Thyroid gland (tissue), 4 donors: ENCODE measurements at regions not wholly inside any gene's neighbourhood (a gene's known extent, or its start where the extent isn't known, plus 50 kb on each side); places are given as distances from the start of the nearest gene placed in this dataset.
"Not testable (repeated sequence)": the region's sequence is repeated elsewhere in the genome, so short reads cannot be mapped to it uniquely, and the experiment has no call there.

Source experiments
- DNase-seq, 2 donors: peaks; one replicate each; pipeline ENCODE4 v3.0.0-alpha.2; 2019
- H3K27ac ChIP-seq, 3 donors: fragments of 200-600 bp; sonication (generic); 1 replicate in 2 of 3; 2 replicates in 1 of 3; pipeline ENCODE4 v1.5.1; 2016 to 2019; ENCODE audit warnings: mild to moderate bottlenecking in 1 of 3, moderate library complexity in 1 of 3
- H3K27me3 ChIP-seq: fragments of 200-600 bp; sonication (generic); one replicate; pipeline ENCODE4 v1.5.1; 2019
- H3K36me3 ChIP-seq, 2 donors: fragments of 200-600 bp; sonication (generic); one replicate each; pipeline ENCODE4 v1.5.1; 2016 to 2019
- H3K4me1 ChIP-seq, 2 donors: fragments of 200-600 bp; sonication (generic); one replicate each; pipeline ENCODE4 v1.5.1; 2017 to 2019
- H3K4me3 ChIP-seq, 3 donors: fragments of 200-600 bp; sonication (generic); replicated peaks in 1 of 3; 1 replicate in 2 of 3; 2 replicates in 1 of 3; pipeline ENCODE4 v1.5.1; 2016; ENCODE audit warnings: mild to moderate bottlenecking in 1 of 3
- H3K9me3 ChIP-seq: fragments of 200-600 bp; sonication (generic); one replicate; pipeline ENCODE4 v1.5.1; 2017
- POLR2A ChIP-seq, 2 donors: fragments of 450-650 bp; IDR thresholded peaks; one replicate each; pipeline ENCODE4 v1.6.1; 2017; ENCODE audit warnings: antibody characterized with exemption in 2 of 2, mild to moderate bottlenecking in 2 of 2, moderate library complexity in 1 of 2
- WGBS, 2 donors: methylation state at CpG; one replicate each; pipeline ENCODE4 v1.1.5; 2017; 5-methylcytosine and 5-hydroxymethylcytosine counted together
- intact Hi-C: fragments of 100-400 bp; cut with DNase I; formaldehyde crosslinking; loops from one replicate; pipeline ENCODE4 v1.15.1; 2023
- TF ChIP-seq, protein P1 (sequence below), 6 experiments: fragments of 200-600 bp in 3 of 6; fragments of 450-650 bp in 3 of 6; sonication (generic) in 3 of 6; IDR thresholded peaks; one replicate each; pipeline ENCODE4 v1.5.1; 2016 to 2019; ENCODE audit warnings: antibody characterized with exemption in 6 of 6, mild to moderate bottlenecking in 2 of 6, inconsistent platforms in 1 of 6, moderate library complexity in 1 of 6

DNA sequence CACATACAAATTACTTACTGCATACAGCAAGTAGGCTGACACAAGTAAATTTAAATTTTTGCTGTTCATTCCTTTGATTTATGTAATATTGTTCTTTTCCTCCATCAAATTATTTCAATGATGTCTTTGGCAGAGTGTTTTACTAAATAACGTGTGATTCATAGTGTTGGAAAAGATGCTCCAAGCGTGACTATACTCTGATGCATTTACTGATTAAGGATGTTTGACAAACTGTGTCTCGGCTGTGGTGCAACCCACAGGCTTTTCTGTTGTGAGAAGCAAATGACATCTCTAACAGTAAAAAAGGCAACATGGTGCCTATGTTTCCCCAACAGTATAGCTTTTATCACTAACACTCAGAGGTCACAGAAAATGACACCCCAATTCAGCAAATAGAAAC is 540.9 kb downstream of the PPP4R3C start:
- DNase-seq = no peak
- intact Hi-C loops = no loop called here
- no peaks in the 10 kb centered on the region for H3K4me1 ChIP-seq
- TF ChIP-seq, protein P1, sequence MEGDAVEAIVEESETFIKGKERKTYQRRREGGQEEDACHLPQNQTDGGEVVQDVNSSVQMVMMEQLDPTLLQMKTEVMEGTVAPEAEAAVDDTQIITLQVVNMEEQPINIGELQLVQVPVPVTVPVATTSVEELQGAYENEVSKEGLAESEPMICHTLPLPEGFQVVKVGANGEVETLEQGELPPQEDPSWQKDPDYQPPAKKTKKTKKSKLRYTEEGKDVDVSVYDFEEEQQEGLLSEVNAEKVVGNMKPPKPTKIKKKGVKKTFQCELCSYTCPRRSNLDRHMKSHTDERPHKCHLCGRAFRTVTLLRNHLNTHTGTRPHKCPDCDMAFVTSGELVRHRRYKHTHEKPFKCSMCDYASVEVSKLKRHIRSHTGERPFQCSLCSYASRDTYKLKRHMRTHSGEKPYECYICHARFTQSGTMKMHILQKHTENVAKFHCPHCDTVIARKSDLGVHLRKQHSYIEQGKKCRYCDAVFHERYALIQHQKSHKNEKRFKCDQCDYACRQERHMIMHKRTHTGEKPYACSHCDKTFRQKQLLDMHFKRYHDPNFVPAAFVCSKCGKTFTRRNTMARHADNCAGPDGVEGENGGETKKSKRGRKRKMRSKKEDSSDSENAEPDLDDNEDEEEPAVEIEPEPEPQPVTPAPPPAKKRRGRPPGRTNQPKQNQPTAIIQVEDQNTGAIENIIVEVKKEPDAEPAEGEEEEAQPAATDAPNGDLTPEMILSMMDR (IDR thresholded peaks at IDR 0.05) = no peak
- TF ChIP-seq POLR2A (IDR thresholded peaks at IDR 0.05) = no peak
- H3K36me3 ChIP-seq = no peaks in the 10 kb centered on the region
- no peaks in the 10 kb centered on the region for H3K9me3 ChIP-seq
- WGBS, 2 donors = 74 to 95% methylated on average over 3 of the region's 3 CpGs
- H3K4me3 ChIP-seq = no peak overlapping the region
- no peak overlapping the region for H3K27ac ChIP-seq
- H3K27me3 ChIP-seq = no peaks in the 10 kb centered on the region

DNA sequence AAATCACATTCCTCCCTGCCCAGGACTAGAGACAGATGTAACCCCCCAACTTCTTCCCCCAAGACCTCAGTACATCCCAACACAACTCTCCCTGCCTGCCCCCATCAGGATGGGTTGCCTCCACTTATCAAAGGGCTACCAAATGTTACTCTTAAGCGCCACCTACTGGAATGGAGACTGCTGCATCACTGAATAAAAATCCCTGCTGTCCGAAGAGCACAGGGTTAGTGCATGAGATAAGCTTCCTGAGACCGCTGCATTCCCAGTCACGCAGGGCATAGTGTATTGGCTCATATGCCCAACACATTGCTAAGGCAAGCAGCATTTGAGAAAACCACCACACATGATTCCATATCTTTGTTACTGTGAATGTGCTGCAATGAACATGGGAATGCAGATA is 544.5 kb downstream of the PPP4R3C start:
- no peak for DNase-seq
- intact Hi-C loops = no loop called here
- 80% methylated on average over 2 of the region's 4 CpGs; no CpG with 5 or more reads in 1 of the 2 donors for WGBS, 2 donors

DNA sequence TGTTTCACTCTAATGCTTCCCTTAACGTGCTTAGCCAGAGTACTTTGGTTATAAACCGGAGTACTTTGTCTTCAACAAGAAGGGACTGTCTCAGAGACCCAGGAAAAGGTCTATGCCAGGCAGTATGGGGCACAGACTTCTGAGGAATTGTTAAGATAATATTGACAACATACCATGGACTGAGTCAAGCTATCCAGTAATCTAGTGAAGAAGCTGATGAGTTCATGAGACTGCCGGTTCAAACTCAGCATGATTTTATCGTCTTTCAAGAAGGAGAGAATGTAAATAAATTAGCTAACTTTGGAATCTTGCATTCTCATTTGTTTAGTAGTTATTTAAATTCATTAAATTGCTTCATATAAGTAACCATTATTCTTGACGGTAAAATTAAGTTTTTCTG is 546.1 kb downstream of the PPP4R3C start:
- TF ChIP-seq, protein P1 (IDR thresholded peaks at IDR 0.05) = no peak
- TF ChIP-seq POLR2A (IDR thresholded peaks at IDR 0.05) = no peak
- intact Hi-C loops = no loop called here
- Histone ChIP-seq H3K9me3 (no peaks in the 10 kb centered on the region), H3K4me3 (no peak overlapping the region), H3K4me1 (no peaks in the 10 kb centered on the region), H3K27me3 (no peaks in the 10 kb centered on the region), H3K36me3 (no peaks in the 10 kb centered on the region), H3K27ac (no peak overlapping the region)
- WGBS, 2 donors = 74 to 75% methylated on average over 5 of the region's 5 CpGs
- no peak for DNase-seq

More for the DNA sequence above, 544.5 kb downstream of the PPP4R3C start:
- TF ChIP-seq POLR2A (IDR thresholded peaks at IDR 0.05) = no peak
- TF ChIP-seq, protein P1 (IDR thresholded peaks at IDR 0.05) = no peak
- Histone ChIP-seq H3K27ac (no peak overlapping the region), H3K36me3 (no peaks in the 10 kb centered on the region), H3K4me1 (no peaks in the 10 kb centered on the region), H3K4me3 (no peak overlapping the region), H3K9me3 (no peaks in the 10 kb centered on the region), H3K27me3 (no peaks in the 10 kb centered on the region)

DNA sequence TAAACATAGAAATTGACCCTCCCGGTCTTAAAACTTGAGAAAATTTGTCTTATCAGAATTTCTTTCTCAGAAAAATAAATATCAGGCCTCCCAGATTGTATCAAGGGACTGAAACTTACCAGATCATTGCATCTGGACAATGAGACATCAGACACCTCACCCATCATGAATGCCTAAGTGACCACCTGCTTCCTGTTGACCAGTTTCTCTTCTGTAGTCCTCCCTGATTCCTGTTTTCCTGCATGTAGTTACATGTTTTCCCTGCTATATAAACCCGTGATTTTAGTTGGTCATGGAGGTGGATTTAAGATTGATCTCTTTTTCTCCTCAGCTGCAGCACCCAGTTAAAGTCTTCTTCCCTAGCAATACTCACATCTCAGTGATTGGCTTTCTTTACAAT is 548.1 kb downstream of the PPP4R3C start:
- no peaks in the 10 kb centered on the region for H3K4me1 ChIP-seq
- 68 to 82% methylated on average over 2 of the region's 2 CpGs for WGBS, 2 donors
- H3K27ac ChIP-seq = no peak overlapping the region
- H3K27me3 ChIP-seq = no peaks in the 10 kb centered on the region
- H3K4me3 ChIP-seq = no peak overlapping the region
- intact Hi-C loops = no loop called here
- TF ChIP-seq POLR2A (IDR thresholded peaks at IDR 0.05) = no peak
- TF ChIP-seq, protein P1 (IDR thresholded peaks at IDR 0.05) = no peak
- no peaks in the 10 kb centered on the region for H3K9me3 ChIP-seq
- no peak for DNase-seq
- H3K36me3 ChIP-seq = no peaks in the 10 kb centered on the region

DNA sequence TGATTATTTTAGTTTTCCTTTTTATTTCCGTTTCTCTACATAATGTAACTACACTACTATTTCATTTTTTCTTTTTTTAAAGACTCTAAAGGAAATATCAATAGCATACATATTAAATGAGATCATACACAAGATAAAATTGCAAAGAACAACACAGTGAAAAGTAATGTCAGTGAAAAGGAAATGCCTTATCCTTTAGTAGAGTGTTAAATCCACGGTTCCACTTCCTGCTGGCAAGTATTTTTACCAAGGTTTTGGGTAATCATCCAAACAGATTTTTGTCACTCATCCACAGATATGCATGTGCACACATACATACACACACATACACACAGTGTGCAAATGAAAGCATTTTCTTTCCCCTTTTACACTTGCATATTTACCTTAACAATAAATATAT is 548.9 kb downstream of the PPP4R3C start:
- TF ChIP-seq POLR2A (IDR thresholded peaks at IDR 0.05) = no peak
- TF ChIP-seq, protein P1 (IDR thresholded peaks at IDR 0.05) = no peak
- 60 to 66% methylated on average over 2 of the region's 2 CpGs for WGBS, 2 donors
- Histone ChIP-seq H3K36me3 (no peaks in the 10 kb centered on the region), H3K4me1 (no peaks in the 10 kb centered on the region), H3K27me3 (no peaks in the 10 kb centered on the region), H3K9me3 (no peaks in the 10 kb centered on the region), H3K4me3 (no peak overlapping the region), H3K27ac (no peak overlapping the region)
- intact Hi-C loops = no loop called here
- DNase-seq = no peak

DNA sequence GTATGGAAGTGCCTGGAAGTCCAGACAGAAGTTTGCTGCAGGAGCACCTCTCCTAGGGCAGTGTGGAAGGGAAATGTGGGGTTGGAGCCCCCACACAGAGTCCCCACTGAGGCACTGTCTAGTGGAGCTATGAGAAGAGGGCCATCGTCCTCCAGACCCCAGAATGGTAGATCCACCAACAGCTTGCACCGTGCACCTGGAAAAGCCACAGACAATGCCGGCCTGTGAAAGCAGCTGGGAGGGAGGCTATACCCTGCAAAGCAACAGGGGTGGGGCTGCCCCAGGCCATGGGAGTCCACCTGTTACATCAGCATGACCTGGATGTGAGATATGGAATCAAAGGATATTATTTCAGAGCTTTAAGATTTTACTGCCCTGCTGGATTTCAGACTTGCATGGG is 551.4 kb downstream of the PPP4R3C start:
- intact Hi-C loops, H3K27me3 ChIP-seq, H3K4me1 ChIP-seq, H3K36me3 ChIP-seq, DNase-seq, H3K27ac ChIP-seq, H3K9me3 ChIP-seq, H3K4me3 ChIP-seq: not testable (repeated sequence)
- WGBS, 2 donors = 77% methylated on average over 3 of the region's 3 CpGs; no CpG with 5 or more reads in 1 of the 2 donors
